AG09319 (cell line): ENCODE measurements at regions not wholly inside any gene's neighbourhood (a gene's known extent, or its start where the extent isn't known, plus 50 kb on each side); places are given as distances from the start of the nearest gene placed in this dataset.
"Not testable (repeated sequence)": the region's sequence is repeated elsewhere in the genome, so short reads cannot be mapped to it uniquely, and the experiment has no call there.

Source experiments
- DNase-seq: peaks from one replicate; pipeline ENCODE4 v3.0.0-alpha.2; 2010; ENCODE audit warnings: low read depth; ENCODE audit errors: extremely low read depth
- TF ChIP-seq, protein P1 (sequence below): IDR thresholded peaks from 2 replicates; pipeline ENCODE4 v1.5.1; 2011; ENCODE audit warnings: low read depth, mild to moderate bottlenecking, inconsistent platforms, low read length, moderate library complexity

DNA sequence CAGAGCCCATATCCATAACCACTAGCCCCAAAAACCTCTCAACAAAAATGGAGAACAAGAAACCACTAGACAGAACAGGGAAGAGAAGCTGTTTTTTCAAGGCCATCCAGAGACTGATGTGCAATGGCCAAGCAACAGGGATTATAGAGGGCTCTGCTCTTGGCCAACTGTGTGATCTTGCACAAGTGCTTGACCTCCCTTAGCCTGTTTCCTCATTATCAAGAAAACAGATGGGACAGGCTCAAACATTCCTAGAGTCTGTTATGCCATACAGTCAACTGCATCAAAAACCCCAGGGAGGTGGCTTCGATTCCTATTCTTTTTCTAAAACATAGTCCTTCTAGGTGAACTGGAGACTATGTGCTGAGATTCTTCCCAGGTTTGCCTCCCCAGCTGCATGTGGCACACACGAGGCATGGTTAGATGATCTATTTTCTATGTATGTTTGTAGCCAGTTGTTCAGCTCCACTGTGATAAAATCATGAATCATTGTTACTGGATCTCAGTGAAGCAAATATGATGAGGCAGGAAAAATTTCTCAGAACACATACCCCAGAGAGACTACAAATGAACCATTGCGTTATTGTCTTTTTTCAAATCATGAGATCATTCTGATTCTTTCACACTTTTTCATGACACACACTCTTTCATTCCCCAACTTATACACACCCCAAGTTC is 132.9 kb upstream of the TGFBR2 start:
- no peak for DNase-seq
- TF ChIP-seq, protein P1, sequence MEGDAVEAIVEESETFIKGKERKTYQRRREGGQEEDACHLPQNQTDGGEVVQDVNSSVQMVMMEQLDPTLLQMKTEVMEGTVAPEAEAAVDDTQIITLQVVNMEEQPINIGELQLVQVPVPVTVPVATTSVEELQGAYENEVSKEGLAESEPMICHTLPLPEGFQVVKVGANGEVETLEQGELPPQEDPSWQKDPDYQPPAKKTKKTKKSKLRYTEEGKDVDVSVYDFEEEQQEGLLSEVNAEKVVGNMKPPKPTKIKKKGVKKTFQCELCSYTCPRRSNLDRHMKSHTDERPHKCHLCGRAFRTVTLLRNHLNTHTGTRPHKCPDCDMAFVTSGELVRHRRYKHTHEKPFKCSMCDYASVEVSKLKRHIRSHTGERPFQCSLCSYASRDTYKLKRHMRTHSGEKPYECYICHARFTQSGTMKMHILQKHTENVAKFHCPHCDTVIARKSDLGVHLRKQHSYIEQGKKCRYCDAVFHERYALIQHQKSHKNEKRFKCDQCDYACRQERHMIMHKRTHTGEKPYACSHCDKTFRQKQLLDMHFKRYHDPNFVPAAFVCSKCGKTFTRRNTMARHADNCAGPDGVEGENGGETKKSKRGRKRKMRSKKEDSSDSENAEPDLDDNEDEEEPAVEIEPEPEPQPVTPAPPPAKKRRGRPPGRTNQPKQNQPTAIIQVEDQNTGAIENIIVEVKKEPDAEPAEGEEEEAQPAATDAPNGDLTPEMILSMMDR = no peak; the same call in 1 of the 2 replicates

DNA sequence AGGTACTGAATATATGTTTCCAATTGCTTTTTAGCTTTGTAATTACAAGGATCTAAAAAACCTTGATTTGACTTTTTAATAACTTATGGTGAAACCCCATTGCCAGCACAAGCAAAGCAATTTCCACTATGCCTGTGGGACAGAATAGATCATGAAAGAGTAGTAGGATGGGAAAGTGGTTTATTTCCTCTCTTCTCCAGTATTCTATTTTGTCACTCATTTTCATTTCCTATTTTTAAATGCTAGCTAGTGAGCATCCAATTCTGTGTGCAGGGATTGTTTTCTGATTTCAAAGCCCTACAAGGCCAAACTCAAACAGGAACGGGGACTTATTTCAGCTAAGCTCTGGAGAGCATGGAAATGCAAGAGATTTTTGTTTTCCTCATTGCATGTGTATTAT is 132.0 kb upstream of the TGFBR2 start:
- no peak for DNase-seq
- TF ChIP-seq, protein P1 = no peak

DNA sequence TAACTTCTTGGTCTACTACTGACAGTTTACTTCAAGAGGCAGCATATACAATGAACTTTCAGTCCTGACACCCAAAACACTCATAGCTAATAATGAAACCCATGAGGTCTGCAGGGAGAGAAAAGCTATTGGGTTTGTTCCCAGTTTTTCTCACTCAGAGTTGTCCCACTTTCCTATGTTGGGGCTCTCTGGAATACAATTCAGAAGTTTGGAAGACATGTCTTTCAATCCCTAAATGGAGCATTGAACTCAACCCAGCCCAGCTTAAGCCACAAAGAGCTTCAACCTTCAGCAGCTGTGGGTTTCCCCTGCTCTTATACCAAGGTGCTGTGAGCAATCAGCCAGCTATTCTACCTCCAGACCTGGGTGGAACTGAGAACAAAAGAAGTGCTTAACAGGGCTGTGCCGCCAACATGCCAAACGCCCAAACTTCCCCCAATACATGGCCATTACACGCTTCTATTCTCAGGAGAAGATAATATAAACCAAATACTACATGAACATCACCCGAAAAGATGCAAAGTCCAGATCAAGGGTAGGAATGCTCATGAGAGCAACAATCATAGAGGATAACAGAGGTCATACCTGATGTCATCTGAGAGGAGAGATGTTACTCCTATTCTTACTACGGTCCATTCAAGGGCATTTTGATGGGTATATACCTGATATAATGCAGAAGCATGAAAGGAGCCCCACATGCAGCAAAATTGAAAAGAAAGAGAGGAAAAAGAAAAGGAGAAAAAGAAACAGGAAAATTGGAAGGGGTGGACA is 131.2 kb upstream of the TGFBR2 start:
- TF ChIP-seq, protein P1 = no peak

DNA sequence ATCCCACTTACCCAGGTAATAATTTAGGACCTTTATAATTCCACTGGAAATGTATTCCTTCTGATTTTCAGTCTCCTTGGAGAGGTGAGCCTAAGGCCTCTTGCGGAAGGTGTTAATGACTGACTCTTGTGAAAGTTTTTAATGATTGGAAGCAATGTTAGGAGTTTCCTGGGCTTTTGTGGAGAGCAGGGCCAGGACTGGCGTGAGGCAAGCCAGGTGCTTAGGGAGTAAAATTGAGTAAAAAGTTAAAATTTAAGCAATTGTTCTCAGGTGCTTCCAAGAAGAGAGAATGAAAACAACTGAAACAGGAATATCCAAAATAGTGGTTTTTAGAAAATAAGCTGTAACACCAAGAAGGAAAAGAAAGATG is 130.6 kb upstream of the TGFBR2 start:
- TF ChIP-seq, protein P1 = no peak
- no peak for DNase-seq

More for the DNA sequence above, 131.2 kb upstream of the TGFBR2 start:
- DNase-seq = no peak

DNA sequence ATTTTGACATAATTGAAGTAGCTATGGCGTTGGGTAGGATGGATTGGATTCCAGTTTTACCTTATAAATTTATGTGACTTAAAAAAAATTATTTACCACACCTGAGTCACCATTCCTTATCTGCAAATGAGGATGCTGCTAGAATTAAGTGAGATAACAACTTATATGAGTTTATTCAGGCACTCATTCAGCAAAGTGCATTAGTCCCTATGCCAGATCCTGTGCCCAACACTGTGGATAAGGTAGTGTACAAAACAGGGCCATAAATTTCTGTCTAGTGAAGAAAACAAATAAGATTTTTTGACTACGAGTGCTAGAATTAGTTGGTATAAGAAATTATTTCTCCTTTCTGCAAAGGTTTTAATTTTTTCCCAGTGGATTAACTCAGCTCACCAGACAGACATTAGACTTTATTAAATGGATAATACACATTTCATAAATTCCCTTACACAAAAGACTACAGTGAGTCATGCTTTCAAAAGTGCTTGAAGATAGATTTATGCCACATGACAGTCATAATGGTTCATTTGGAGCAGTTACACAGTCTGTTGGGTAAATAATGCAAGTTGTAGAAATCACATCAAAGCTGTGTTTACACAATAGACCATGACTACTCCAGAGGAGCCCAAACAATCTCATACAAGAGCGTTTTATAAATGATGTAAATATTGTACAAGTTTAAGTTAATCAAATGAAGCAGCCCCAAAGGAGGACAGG is 129.9 kb upstream of the TGFBR2 start:
- TF ChIP-seq, protein P1 = no peak
- no peak for DNase-seq

DNA sequence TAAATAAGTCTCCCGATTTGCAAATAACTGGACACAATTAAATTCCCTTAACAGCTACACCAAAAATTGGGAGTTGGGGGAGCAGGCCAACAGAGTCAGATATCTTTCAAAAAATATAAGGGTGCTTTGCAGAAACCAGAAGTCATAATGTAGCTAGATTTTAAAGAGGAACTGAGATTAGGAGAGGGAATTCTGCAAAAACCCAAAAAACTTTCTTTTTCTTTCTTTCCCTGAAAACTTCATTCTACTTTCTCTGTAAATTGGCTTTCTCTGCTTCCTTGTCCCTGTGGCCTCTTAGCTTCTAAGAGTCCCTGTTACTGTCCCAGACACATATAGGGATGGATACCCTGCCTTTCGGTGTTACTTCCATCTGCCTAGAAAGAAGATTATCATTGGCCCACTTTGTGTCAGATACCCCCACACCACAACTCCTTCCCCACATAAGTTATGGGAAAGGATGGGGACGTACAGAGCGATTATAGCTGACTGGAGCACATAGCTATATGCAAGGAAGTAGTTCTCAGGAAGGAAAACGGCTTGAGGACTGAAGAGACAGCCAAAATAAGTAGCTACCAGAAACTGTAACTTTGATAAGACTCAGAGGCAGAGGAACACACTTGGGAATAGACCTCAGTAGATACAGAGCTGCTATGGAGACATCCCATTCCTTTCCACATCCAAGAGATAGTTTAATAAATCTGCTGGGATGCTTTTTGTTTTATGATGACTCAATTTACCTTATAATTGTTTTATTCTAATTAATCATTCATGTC is 129.1 kb upstream of the TGFBR2 start:
- no peak for DNase-seq
- TF ChIP-seq, protein P1 = no peak

DNA sequence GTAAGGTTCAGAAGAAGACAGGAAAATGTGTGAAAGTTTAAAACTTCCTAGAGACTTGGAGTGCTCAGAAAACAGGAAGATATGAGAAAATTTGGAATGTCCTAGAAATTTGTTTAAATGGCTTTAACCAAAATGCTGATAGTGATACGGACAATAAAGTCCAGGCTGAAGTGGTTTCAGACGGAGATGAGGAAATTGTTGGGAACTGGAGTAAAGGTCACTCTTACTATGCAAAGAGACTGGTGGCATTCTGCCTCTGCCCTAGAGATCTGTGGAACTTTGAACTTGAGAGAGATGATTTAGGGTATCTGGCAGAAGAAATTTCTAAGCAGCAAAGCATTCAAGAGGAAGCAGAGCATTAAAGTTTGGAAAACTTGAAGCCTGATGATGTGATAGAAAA is 126.7 kb upstream of the TGFBR2 start:
- not testable (repeated sequence) for DNase-seq

DNA sequence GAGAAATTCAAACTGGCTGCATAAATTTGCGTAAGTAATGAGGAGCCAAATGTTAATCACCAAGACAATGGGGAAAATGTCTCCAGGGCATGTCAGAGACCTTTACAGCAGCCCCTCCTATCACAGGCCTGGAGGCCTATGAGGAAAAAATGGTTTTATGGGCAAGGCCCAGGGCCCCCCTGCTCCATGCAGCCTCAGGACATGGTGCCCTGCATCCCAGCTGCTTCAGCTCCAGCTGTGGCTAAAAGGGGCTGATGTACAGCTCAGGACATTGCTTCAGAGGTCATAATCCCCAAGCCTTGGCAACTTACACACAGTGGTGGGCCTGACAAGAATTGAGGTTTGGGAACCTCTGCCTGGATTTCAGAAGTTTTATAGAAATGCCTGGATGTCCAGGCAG is 126.2 kb upstream of the TGFBR2 start:
- not testable (repeated sequence) for DNase-seq
